ENCODE measurements at regions not wholly inside any gene's neighbourhood (a gene's known extent, or its start where the extent isn't known, plus 50 kb on each side); places are given as distances from the start of the nearest gene placed in this dataset.

DNA sequence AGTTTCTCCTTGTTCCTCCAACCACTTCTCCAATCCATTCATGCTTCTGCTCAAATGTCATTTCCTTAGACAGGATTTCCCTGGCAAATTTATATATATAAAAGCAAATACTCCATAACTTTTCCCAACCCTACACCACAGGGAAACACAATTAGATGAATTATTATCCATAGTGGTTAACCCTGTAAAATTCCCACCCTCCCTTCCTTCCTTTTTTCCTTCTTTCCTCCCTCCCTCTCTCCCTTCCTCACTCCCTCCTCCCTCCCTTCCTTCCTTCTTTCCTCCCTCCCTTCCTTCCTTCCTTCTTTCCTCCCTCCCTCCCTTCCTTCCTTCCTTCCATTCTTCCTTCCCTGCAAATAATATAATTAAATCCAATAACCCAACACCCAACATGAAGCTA is 617.7 kb downstream of the IRS1 start:
- H3K4me1 ChIP-seq (ENCODE audit: insufficient read depth, low read length, severe bottlenecking) = no peaks in the 10 kb centered on the region
- no peak overlapping the region for H3K4me3 ChIP-seq (ENCODE audit: low read depth, low read length, poor library complexity, severe bottlenecking)
- H3K9me3 ChIP-seq (ENCODE audit: low read length) = no peaks in the 10 kb centered on the region
- H4K20me1 ChIP-seq (ENCODE audit: insufficient read depth, low read length) = no peaks in the 10 kb centered on the region
- H3K79me2 ChIP-seq (ENCODE audit: insufficient read depth, low read length) = no peaks in the 10 kb centered on the region
- H3K9ac ChIP-seq (ENCODE audit: low read length) = no peak overlapping the region
- H3K27ac ChIP-seq (ENCODE audit: low read depth, low read length, poor library complexity, severe bottlenecking) = no peak overlapping the region
- H3F3A ChIP-seq (ENCODE audit: insufficient read depth, low read length) = no peaks in the 10 kb centered on the region
- no peak overlapping the region for H3K4me2 ChIP-seq (ENCODE audit: low read length)
- no peak overlapping the region for H2AFZ ChIP-seq (ENCODE audit: low read length)
- no peaks in the 10 kb centered on the region for H3K27me3 ChIP-seq (ENCODE audit: insufficient read depth, low read length)
- TF ChIP-seq EZH2 (IDR thresholded peaks at IDR 0.05; ENCODE audit: borderline replicate concordance, low read length) (no peak), CTCF (IDR thresholded peaks at IDR 0.05; ENCODE audit: low read length) (no peak)
- no peaks in the 10 kb centered on the region for H3K36me3 ChIP-seq (ENCODE audit: insufficient read depth, low read length)
- H3K9me2 ChIP-seq (ENCODE audit: low read depth, low read length) = no peaks in the 10 kb centered on the region

- H4K20me1 ChIP-seq (ENCODE audit: insufficient read depth, low read length) = no peaks in the 10 kb centered on the region
- no peaks in the 10 kb centered on the region for H3F3A ChIP-seq (ENCODE audit: insufficient read depth, low read length)
- no peaks in the 10 kb centered on the region for H3K4me1 ChIP-seq (ENCODE audit: insufficient read depth, low read length, severe bottlenecking)
- no peaks in the 10 kb centered on the region for H3K9me2 ChIP-seq (ENCODE audit: low read depth, low read length)
- no peaks in the 10 kb centered on the region for H3K9me3 ChIP-seq (ENCODE audit: low read length)
- no peak overlapping the region for H3K27ac ChIP-seq (ENCODE audit: low read depth, low read length, poor library complexity, severe bottlenecking)
- no peaks in the 10 kb centered on the region for H3K36me3 ChIP-seq (ENCODE audit: insufficient read depth, low read length)
- no peaks in the 10 kb centered on the region for H3K27me3 ChIP-seq (ENCODE audit: insufficient read depth, low read length)
- no peak overlapping the region for H3K4me3 ChIP-seq (ENCODE audit: low read depth, low read length, poor library complexity, severe bottlenecking)
- no peak overlapping the region for H2AFZ ChIP-seq (ENCODE audit: low read length)
- H3K79me2 ChIP-seq (ENCODE audit: insufficient read depth, low read length) = no peaks in the 10 kb centered on the region
- H3K9ac ChIP-seq (ENCODE audit: low read length) = no peak overlapping the region
- no peak for TF ChIP-seq CTCF (IDR thresholded peaks at IDR 0.05; ENCODE audit: low read length)
- TF ChIP-seq EZH2 (IDR thresholded peaks at IDR 0.05; ENCODE audit: borderline replicate concordance, low read length) = no peak
- H3K4me2 ChIP-seq (ENCODE audit: low read length) = no peak overlapping the region
These were observed 619.2 kb downstream of the IRS1 start for GRCh38 chr2:226180281-226180884.

DNA sequence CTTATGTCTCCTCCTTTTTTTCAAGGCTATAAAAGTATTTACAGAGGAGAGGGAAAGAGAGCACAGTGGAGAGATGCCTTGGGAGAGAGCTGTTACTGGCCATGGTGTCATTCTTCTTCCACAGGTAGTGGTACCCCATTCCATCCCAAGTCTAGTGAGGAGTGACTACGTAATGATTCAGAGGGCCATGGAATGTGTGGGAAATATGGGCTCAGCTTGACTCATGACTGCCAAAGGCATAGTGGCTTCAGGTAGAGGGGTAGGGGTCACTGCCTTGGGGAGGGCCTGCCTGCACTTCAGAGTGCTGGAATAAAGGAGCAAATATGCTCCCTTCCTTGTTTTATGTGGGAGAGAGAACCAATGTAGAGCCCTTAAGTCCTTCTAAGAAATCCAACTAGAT is 620.6 kb downstream of the IRS1 start:
- H3K27me3 ChIP-seq (ENCODE audit: insufficient read depth, low read length) = no peaks in the 10 kb centered on the region
- H3F3A ChIP-seq (ENCODE audit: insufficient read depth, low read length) = no peaks in the 10 kb centered on the region
- H3K79me2 ChIP-seq (ENCODE audit: insufficient read depth, low read length) = no peaks in the 10 kb centered on the region
- H2AFZ ChIP-seq (ENCODE audit: low read length) = no peak overlapping the region
- H3K4me1 ChIP-seq (ENCODE audit: insufficient read depth, low read length, severe bottlenecking) = no peaks in the 10 kb centered on the region
- H3K36me3 ChIP-seq (ENCODE audit: insufficient read depth, low read length) = no peaks in the 10 kb centered on the region
- H3K4me3 ChIP-seq (ENCODE audit: low read depth, low read length, poor library complexity, severe bottlenecking) = no peak overlapping the region
- no peak overlapping the region for H3K27ac ChIP-seq (ENCODE audit: low read depth, low read length, poor library complexity, severe bottlenecking)
- H3K4me2 ChIP-seq (ENCODE audit: low read length) = no peak overlapping the region
- no peaks in the 10 kb centered on the region for H3K9me2 ChIP-seq (ENCODE audit: low read depth, low read length)
- H4K20me1 ChIP-seq (ENCODE audit: insufficient read depth, low read length) = no peaks in the 10 kb centered on the region
- H3K9ac ChIP-seq (ENCODE audit: low read length) = no peak overlapping the region
- no peaks in the 10 kb centered on the region for H3K9me3 ChIP-seq (ENCODE audit: low read length)
- TF ChIP-seq CTCF (IDR thresholded peaks at IDR 0.05; ENCODE audit: low read length) (no peak), EZH2 (IDR thresholded peaks at IDR 0.05; ENCODE audit: borderline replicate concordance, low read length) (no peak)

Data from OCI-LY1 (cell line).